ENCODE measurements at regions not wholly inside any gene's neighbourhood (a gene's known extent, or its start where the extent isn't known, plus 50 kb on each side); places are given as distances from the start of the nearest gene placed in this dataset.

DNA sequence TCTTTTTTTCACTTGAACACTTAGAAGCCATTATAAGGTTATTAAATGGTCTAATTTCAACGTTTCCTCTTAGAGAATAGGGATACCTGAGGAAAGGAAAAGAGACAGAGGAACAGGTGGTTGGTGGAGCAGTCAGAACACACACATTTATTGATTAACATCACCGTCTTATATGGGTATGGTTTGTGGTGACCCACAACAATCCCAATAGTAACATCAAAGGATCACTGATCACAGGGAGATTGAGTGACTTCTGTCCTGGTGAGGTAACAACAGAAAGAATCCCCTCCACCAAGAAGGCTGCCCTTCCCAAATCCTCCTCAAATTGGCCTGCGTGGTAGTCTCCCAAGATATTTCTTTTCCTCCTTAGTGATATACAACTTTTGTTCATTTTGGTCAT, 474.0 kb downstream of the PLPP3 start:
- no peak for TF ChIP-seq POLR2A (IDR thresholded peaks at IDR 0.05)
- TF ChIP-seq, protein P1, sequence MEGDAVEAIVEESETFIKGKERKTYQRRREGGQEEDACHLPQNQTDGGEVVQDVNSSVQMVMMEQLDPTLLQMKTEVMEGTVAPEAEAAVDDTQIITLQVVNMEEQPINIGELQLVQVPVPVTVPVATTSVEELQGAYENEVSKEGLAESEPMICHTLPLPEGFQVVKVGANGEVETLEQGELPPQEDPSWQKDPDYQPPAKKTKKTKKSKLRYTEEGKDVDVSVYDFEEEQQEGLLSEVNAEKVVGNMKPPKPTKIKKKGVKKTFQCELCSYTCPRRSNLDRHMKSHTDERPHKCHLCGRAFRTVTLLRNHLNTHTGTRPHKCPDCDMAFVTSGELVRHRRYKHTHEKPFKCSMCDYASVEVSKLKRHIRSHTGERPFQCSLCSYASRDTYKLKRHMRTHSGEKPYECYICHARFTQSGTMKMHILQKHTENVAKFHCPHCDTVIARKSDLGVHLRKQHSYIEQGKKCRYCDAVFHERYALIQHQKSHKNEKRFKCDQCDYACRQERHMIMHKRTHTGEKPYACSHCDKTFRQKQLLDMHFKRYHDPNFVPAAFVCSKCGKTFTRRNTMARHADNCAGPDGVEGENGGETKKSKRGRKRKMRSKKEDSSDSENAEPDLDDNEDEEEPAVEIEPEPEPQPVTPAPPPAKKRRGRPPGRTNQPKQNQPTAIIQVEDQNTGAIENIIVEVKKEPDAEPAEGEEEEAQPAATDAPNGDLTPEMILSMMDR (IDR thresholded peaks at IDR 0.05), result no peak

Measured in testis (tissue), 2 donors.